ENCODE measurements at regions not wholly inside any gene's neighbourhood (a gene's known extent, or its start where the extent isn't known, plus 50 kb on each side); places are given as distances from the start of the nearest gene placed in this dataset.

- H3K9me3 ChIP-seq (ENCODE audit: low read depth, low read length, poor library complexity, severe bottlenecking), result no peaks in the 10 kb centered on the region
- no TSS peak for BruUV-seq (replicated peaks)
- no peak overlapping the region for H3K27ac ChIP-seq (ENCODE audit: low read depth, low read length, poor library complexity, severe bottlenecking)
- DNase-seq (ENCODE audit: low spot score), result no peak
- H3K36me3 ChIP-seq (ENCODE audit: insufficient read depth, low read length, poor library complexity, severe bottlenecking), result no peaks in the 10 kb centered on the region
- no peak overlapping the region for H3K4me3 ChIP-seq (ENCODE audit: low read depth, low read length, poor library complexity, severe bottlenecking)
- POLR2A ChIA-PET (ENCODE audit: low non-redundant PET), result no interaction called here
- CTCF ChIA-PET, result no interaction called here
- intact Hi-C loops (cut with micrococcal nuclease; ENCODE audit: unreplicated experiment), result loop anchor here (10.0 kb wide), 1 partner anchor 653 kb away; no protein-coding TSS in a partner anchor
- no peaks in the 10 kb centered on the region for H3K4me1 ChIP-seq (ENCODE audit: insufficient read depth, low read length, poor library complexity, severe bottlenecking)
- no peaks in the 10 kb centered on the region for H3K27me3 ChIP-seq (replicated peaks; ENCODE audit: insufficient read depth, low read depth, low read length, poor library complexity)
- TF ChIP-seq CTCF (conservative IDR thresholded peaks at IDR 0.05; ENCODE audit: low read depth, low read length) (no peak), EZH2 (IDR thresholded peaks at IDR 0.05; ENCODE audit: borderline replicate concordance, low read depth, low read length, poor library complexity, severe bottlenecking) (no peak)
These were observed 230.5 kb downstream of the SYK start for GRCh38 chr9:91032121-91032531.

GRCh38 chr9:91033270-91033669 lies 231.7 kb downstream of the SYK start:
- POLR2A ChIA-PET (ENCODE audit: low non-redundant PET), result no interaction called here

GRCh38 chr9:91033797-91034196 lies 232.2 kb downstream of the SYK start:
- BruUV-seq (replicated peaks), result no TSS peak
- no peak overlapping the region for H3K27ac ChIP-seq (ENCODE audit: low read depth, low read length, poor library complexity, severe bottlenecking)
- no peak for TF ChIP-seq EZH2 (IDR thresholded peaks at IDR 0.05; ENCODE audit: borderline replicate concordance, low read depth, low read length, poor library complexity, severe bottlenecking)
- TF ChIP-seq CTCF (conservative IDR thresholded peaks at IDR 0.05; ENCODE audit: low read depth, low read length), result peak; percentile 63
- no peaks in the 10 kb centered on the region for H3K27me3 ChIP-seq (replicated peaks; ENCODE audit: insufficient read depth, low read depth, low read length, poor library complexity)
- H3K9me3 ChIP-seq (ENCODE audit: low read depth, low read length, poor library complexity, severe bottlenecking), result no peaks in the 10 kb centered on the region
- ChIA-PET POLR2A (ENCODE audit: low non-redundant PET) (no interaction called here), CTCF (no interaction called here)
- intact Hi-C loops (cut with micrococcal nuclease; ENCODE audit: unreplicated experiment), result loop anchor here (10.0 kb wide), 1 partner anchor 651 kb away; no protein-coding TSS in a partner anchor
- no peaks in the 10 kb centered on the region for H3K36me3 ChIP-seq (ENCODE audit: insufficient read depth, low read length, poor library complexity, severe bottlenecking)
- DNase-seq (ENCODE audit: low spot score), result peak; percentile 28
- H3K4me1 ChIP-seq (ENCODE audit: insufficient read depth, low read length, poor library complexity, severe bottlenecking), result no peaks in the 10 kb centered on the region
- H3K4me3 ChIP-seq (ENCODE audit: low read depth, low read length, poor library complexity, severe bottlenecking), result no peak overlapping the region

More at GRCh38 chr9:91033270-91033669, 231.7 kb downstream of the SYK start:
- DNase-seq (ENCODE audit: low spot score), result no peak
- TF ChIP-seq CTCF (conservative IDR thresholded peaks at IDR 0.05; ENCODE audit: low read depth, low read length) (no peak), EZH2 (IDR thresholded peaks at IDR 0.05; ENCODE audit: borderline replicate concordance, low read depth, low read length, poor library complexity, severe bottlenecking) (no peak)
- no peak overlapping the region for H3K4me3 ChIP-seq (ENCODE audit: low read depth, low read length, poor library complexity, severe bottlenecking)
- BruUV-seq (replicated peaks), result no TSS peak
- no peak overlapping the region for H3K27ac ChIP-seq (ENCODE audit: low read depth, low read length, poor library complexity, severe bottlenecking)
- no peaks in the 10 kb centered on the region for H3K9me3 ChIP-seq (ENCODE audit: low read depth, low read length, poor library complexity, severe bottlenecking)
- H3K27me3 ChIP-seq (replicated peaks; ENCODE audit: insufficient read depth, low read depth, low read length, poor library complexity), result no peaks in the 10 kb centered on the region
- H3K4me1 ChIP-seq (ENCODE audit: insufficient read depth, low read length, poor library complexity, severe bottlenecking), result no peaks in the 10 kb centered on the region
- intact Hi-C loops (cut with micrococcal nuclease; ENCODE audit: unreplicated experiment), result loop anchor here (10.0 kb wide), 1 partner anchor 652 kb away; no protein-coding TSS in a partner anchor
- CTCF ChIA-PET, result no interaction called here
- no peaks in the 10 kb centered on the region for H3K36me3 ChIP-seq (ENCODE audit: insufficient read depth, low read length, poor library complexity, severe bottlenecking)
